GM19397 (cell line): ENCODE measurements at regions not wholly inside any gene's neighbourhood (a gene's known extent, or its start where the extent isn't known, plus 50 kb on each side); places are given as distances from the start of the nearest gene placed in this dataset.
"Not testable (repeated sequence)": the region's sequence is repeated elsewhere in the genome, so short reads cannot be mapped to it uniquely, and the experiment has no call there.

Source experiments
- ATAC-seq: cut with Tn5 transposase; IDR thresholded peaks from one replicate; pipeline ENCODE4 v1.9.1; 2021; ENCODE audit warnings: mild to moderate bottlenecking, moderate library complexity; ENCODE audit not compliant: unreplicated experiment

- no peak for ATAC-seq
These were observed 1124.2 kb downstream of the PCDH7 start for GRCh38 chr4:31844350-31844749.

- ATAC-seq, result no peak
These were observed 1131.8 kb downstream of the PCDH7 start for GRCh38 chr4:31851946-31852345.

DNA sequence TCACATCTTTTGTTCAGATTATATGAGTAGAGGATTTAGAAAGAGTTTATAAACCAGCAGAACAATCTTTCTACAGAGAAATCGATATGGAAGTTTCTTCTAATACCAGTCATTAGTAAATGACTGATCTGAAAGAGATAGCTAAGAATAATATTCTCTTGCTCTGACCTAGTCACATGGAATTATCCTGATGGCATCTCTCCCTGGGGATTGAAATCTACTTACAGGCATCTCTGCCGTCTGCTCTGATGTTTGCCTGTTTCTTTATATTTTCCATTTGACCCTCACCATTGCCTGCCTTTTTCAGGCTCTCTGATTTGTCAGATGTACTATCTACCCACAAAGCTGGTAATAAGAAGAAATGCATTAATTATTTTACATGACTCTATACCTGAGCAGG, 1157.3 kb downstream of the PCDH7 start:
- ATAC-seq, result no peak

DNA sequence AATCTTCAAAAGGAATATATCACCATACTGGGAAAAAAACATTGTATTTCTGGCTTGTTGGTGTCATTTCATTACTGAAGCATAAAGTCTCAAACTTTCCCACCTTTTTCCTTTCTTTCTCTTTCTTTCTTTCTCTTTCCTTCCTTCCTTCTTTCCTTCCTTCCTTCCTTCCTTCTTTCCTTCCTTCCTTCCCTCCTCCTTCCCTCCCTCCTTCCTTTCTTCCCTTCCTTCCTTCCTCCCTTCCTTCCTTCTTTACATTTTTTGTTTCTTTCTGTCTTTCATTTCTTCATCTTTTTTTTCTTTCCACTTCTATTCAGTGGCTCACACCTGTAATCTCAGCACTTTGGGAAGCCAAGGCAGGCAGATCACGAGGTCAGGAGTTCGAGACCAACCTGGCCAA, 1160.7 kb downstream of the PCDH7 start:
- ATAC-seq, result not testable (repeated sequence)

DNA sequence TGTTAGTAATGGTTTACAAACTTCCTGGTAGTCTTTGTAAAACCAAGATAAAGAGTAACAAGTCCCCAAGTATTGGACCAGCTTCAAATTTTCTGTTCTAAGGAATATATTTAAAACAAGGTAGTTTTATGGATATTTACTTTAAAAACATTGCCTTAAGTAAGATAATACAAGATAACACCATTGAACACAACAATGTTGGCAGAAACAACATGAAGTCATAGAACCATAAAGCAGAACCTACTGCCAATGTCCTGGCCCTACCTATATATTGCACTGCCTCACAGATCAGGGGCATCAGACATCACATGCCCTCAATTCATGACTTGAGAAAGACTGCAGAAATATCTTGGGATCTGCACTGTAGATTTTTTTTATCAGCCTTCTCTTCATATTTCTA, 1176.2 kb downstream of the PCDH7 start:
- ATAC-seq, result no peak

DNA sequence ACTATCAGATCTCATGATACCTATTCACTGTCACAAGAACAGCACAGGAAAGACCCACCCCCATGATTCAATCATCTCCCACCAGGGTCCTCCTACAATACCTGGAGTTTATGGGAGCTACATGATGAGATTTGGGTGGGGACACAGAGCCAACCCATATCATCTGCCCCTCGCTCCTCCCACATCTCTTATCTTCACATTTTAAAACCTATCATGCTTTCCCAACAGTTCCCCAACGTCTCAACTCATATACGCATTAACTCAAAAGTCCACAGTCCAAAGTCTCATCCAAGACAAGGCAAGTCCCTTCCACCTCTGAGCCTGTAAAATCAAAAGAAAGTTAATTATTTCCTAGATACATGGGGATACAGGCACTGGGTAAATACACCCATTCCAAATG, 1185.2 kb downstream of the PCDH7 start:
- no peak for ATAC-seq

DNA sequence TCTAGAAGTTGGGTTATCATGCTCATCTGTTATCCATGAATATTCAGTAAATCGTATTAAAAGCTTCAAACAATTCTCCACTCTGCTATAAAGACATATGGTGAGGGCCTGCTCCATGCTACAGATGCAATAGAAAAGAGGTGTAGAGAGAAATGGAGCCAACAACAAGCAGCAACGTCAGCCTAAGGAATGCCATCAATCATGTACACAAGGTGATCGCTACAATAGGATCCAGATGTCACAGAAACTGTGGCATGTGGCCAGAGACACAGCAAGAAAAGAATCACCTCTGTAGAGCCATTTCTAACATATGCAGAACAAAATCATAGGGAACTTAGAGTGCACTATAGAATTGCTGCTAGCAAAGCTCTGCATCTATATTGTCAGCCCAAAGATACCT, 1188.1 kb downstream of the PCDH7 start:
- ATAC-seq, result no peak

GRCh38 chr4:31917334-31917733, 1197.2 kb downstream of the PCDH7 start:
- ATAC-seq, result no peak

DNA sequence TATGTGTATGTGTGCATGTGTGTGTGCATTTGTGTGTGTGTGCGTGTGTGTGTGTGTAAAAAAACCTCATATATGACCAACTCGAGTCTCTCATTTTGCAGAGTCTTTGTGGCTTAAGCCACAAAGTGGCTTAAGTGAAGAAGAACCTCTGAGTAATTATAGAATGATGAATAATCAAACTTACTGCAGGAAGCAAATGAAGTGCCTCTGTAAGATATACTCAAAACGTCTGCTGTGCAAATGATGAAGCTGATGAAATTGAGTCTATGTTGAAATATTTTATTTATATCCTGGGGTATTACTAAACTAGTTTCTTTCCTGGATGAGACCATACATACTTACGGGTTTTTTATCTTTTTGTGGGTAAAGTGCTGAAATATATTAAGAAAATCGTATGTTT, 1198.7 kb downstream of the PCDH7 start:
- ATAC-seq, result no peak

- no peak for ATAC-seq
These were observed 1203.5 kb downstream of the PCDH7 start for GRCh38 chr4:31923634-31924033.

- ATAC-seq, result no peak
These were observed 1209.6 kb downstream of the PCDH7 start for GRCh38 chr4:31929676-31930345.

DNA sequence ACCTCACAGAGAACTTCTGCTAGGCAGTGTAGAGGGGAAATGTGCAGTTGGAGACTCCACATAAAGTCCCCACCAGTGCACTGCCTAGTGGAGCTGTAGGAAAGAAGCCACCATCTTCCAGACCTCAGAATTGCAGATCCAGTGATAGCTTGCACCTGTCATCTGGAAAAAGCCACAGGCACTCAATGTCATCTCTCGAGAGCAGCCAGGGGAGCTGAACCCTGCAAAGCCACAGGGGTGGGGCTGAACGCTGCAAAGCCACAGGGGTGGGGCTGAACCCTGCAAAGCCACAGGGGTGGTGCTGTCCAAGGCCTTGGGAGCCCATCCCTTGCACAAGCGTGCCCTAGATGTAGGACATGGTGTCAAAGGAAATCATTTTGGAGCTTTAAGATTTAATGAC, 1226.3 kb downstream of the PCDH7 start:
- ATAC-seq, result no peak

- no peak for ATAC-seq
These were observed 1226.9 kb downstream of the PCDH7 start for GRCh38 chr4:31947101-31947500.

DNA sequence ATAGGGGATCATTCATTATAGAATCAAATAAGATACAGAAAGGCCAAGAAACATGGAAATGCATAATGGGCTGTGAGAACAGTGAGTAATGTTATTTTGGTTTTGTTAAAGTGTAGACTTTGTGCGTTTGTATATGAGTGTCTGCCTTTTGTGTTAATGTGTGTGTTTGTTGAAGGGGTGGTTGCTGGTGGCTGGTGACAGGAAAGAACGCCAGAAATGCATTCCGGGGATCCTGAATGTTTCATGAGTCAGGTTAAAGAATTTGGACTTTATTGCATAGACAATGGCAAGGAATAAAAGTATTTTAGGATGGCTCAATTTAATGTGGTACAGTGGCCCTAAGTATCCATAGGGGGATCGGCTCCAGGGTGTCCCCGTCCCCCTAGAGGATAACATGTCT, 1228.9 kb downstream of the PCDH7 start:
- no peak for ATAC-seq

DNA sequence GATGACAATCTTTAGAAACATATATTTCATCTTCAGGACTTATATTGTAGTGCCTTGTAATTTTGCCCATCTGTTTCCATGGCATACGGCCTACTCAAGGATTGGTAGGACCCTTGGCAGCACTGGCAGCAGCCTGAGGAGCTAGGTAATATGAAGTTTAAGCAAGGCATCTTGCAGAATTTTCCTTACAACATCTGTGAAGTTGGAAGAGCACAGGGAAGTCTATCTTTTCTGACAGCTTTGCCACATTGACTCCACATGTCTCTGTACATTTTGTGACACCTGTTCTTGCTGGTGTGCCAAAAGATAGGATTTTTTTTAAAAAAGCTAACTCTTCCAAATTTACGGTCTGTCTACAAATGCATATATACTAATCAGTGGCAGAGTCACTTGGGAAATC, 1235.2 kb downstream of the PCDH7 start:
- ATAC-seq, result no peak

GRCh38 chr4:31959972-31960371, 1239.8 kb downstream of the PCDH7 start:
- ATAC-seq, result no peak

DNA sequence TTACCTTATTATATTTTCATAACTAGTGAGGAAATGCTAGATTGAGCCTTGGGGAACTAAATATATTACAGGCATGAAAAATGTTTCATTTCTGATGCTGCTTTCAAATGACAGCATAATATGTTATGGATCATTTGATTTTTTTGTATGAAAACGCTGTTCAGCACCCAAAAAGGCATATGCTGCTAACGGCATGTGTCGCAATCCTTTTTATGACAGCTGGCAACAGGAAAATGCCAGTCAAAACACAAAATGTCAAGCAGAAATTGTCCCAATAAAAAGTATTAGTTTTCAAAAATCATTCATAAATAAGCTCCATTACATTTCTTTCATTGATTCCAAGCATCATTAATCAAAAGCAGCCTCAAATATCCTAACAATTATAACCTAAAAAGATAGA, 1244.5 kb downstream of the PCDH7 start:
- no peak for ATAC-seq

DNA sequence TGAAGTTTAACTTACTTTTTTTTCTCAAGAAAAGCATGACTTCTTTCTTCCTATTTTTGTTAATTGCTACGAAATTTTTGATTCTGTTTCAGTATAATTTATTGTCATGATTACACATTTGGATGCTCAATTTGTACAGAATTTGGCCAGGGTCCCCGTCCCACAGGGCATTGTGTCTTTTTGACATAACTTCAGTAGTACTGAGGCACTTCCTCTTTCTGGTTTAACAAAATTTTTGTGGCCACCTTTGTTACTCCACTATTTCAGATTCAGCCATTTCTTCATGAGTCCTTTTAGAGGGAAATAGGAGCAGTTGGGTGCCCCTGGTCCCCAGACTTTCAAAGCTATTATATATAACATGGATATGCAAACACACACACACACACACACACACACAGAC, 1248.7 kb downstream of the PCDH7 start:
- no peak for ATAC-seq

DNA sequence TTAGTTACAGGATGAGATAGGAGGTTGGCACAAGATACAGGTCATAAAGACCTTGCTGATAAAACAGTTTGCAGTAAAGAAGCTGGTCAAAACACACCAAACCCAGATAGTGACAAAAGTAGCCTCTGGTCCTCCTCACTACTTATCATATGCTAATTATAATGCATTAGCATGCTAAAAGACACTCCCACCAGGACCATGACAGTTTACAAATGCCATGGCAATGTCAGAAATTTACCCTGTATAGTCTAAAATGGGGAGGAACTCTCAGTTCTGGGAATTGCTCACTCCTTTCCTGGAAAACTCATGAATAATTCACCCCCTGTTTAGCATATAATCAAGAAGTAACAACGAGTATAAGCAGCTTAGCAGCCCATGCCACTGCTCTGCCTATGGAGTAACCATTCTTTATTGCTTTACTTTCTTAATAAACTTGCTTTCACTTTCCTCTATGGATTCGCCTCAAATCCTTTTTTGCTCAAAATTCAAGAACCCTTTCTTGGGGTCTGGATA, 1254.4 kb downstream of the PCDH7 start:
- no peak for ATAC-seq

GRCh38 chr4:31979988-31980387, 1259.8 kb downstream of the PCDH7 start:
- ATAC-seq, result no peak

GRCh38 chr4:31983246-31983645, 1263.1 kb downstream of the PCDH7 start:
- no peak for ATAC-seq

DNA sequence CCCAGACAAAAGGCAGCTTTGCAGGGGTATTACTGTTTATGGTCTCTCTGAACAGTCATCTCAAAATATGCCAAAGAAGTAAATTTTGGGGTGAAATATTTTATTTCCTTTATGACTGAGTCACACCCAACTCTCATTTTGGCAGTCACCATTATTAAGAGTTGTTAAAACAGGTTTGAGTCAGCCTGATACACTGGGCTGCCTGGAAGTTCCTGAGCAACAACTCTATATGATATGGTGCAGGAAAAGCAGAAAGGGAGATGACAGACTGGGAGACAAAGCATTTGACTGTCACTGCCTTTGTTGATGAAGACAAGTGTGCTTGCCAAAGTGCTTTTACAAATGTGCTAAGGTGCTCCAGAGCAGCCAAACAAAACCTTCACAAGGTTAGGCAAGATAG, 1263.5 kb downstream of the PCDH7 start:
- ATAC-seq, result no peak

GRCh38 chr4:31984872-31985271, 1264.7 kb downstream of the PCDH7 start:
- no peak for ATAC-seq
